Pons (tissue), 1 donor: ENCODE measurements at regions not wholly inside any gene's neighbourhood (a gene's known extent, or its start where the extent isn't known, plus 50 kb on each side); places are given as distances from the start of the nearest gene placed in this dataset.
A peak's percentile ranks its signal among the peaks of the same experiment; 100 is the strongest.

ENCODE experiments used
- DNase-seq: peaks from one replicate; pipeline ENCODE4 v3.0.0-alpha.2; 2016; ENCODE audit warnings: low spot score

GRCh38 chr6:141164042-141164743, 968.5 kb upstream of the GJE1 start:
- no peak for DNase-seq

GRCh38 chr6:141163107-141163506, 969.6 kb upstream of the GJE1 start:
- DNase-seq = no peak

GRCh38 chr6:141158740-141159139, 974.0 kb upstream of the GJE1 start:
- no peak for DNase-seq

GRCh38 chr6:141153563-141153962, 979.2 kb upstream of the GJE1 start:
- no peak for DNase-seq

- DNase-seq = no peak
Observed at GRCh38 chr6:141152951-141153350, 979.8 kb upstream of the GJE1 start.

- no peak for DNase-seq
Observed at GRCh38 chr6:141151710-141152417, 980.9 kb upstream of the GJE1 start.

- DNase-seq = no peak
Observed at GRCh38 chr6:141141870-141142269, 990.9 kb upstream of the GJE1 start.

GRCh38 chr6:141140905-141141304, 991.8 kb upstream of the GJE1 start:
- no peak for DNase-seq

- DNase-seq = no peak
Observed at GRCh38 chr6:141139461-141139860, 993.3 kb upstream of the GJE1 start.

- DNase-seq = no peak
Observed at GRCh38 chr6:141134723-141135122, 998.0 kb upstream of the GJE1 start.

- DNase-seq = no peak
Observed at GRCh38 chr6:141133836-141134235, 998.9 kb upstream of the GJE1 start.

GRCh38 chr6:141133346-141133745, 999.4 kb upstream of the GJE1 start:
- no peak for DNase-seq

GRCh38 chr6:141131616-141132015, 1001.1 kb upstream of the GJE1 start:
- DNase-seq = no peak

GRCh38 chr6:141123497-141123896, 1009.2 kb upstream of the GJE1 start:
- DNase-seq = no peak

- no peak for DNase-seq
Observed at GRCh38 chr6:141123049-141123448, 1009.7 kb upstream of the GJE1 start.

GRCh38 chr6:141118991-141119390, 1013.7 kb upstream of the GJE1 start:
- no peak for DNase-seq

GRCh38 chr6:141117874-141118273, 1014.9 kb upstream of the GJE1 start:
- DNase-seq = no peak

GRCh38 chr6:141110481-141110880, 1022.2 kb upstream of the GJE1 start:
- peak; percentile 2 for DNase-seq

GRCh38 chr6:141107591-141108160, 1025.0 kb upstream of the GJE1 start:
- no peak for DNase-seq

- no peak for DNase-seq
Observed at GRCh38 chr6:141105481-141105880, 1027.2 kb upstream of the GJE1 start.

- DNase-seq = no peak
Observed at GRCh38 chr6:141103246-141103645, 1029.5 kb upstream of the GJE1 start.

GRCh38 chr6:141097471-141097870, 1035.3 kb upstream of the GJE1 start:
- DNase-seq = no peak

GRCh38 chr6:141095308-141095707, 1037.4 kb upstream of the GJE1 start:
- no peak for DNase-seq
